Stomach (tissue), 8 donors: ENCODE measurements at regions not wholly inside any gene's neighbourhood (a gene's known extent, or its start where the extent isn't known, plus 50 kb on each side); places are given as distances from the start of the nearest gene placed in this dataset.

Source experiments
- DNase-seq, 2 donors: peaks; one replicate each; pipeline versions ENCODE4 v3.0.0 to v3.0.0-alpha.2; 2013 to 2019
- H3K27ac ChIP-seq, 5 donors: fragments of 200-600 bp in 4 of 5; sonication (generic) in 4 of 5; one replicate each; pipeline ENCODE4 v1.5.1; 2013 to 2019; ENCODE audit warnings: mild to moderate bottlenecking in 1 of 5, moderate library complexity in 1 of 5
- H3K27me3 ChIP-seq, 3 donors: fragments of 200-600 bp; sonication (generic); one replicate each; pipeline ENCODE4 v1.5.1; 2017 to 2019; ENCODE audit warnings: mixed run types in 1 of 3
- H3K36me3 ChIP-seq, 4 donors: fragments of 200-600 bp; sonication (generic); 1 replicate in 3 of 4; 2 replicates in 1 of 4; pipeline ENCODE4 v1.5.1; 2016 to 2019
- H3K4me1 ChIP-seq, 4 donors: fragments of 200-600 bp; sonication (generic); one replicate each; pipeline ENCODE4 v1.5.1; 2016 to 2019
- H3K4me3 ChIP-seq, 4 donors: fragments of 200-600 bp; sonication (generic) in 3 of 4; one replicate each; pipeline ENCODE4 v1.5.1; 2016 to 2019; ENCODE audit warnings: mild to moderate bottlenecking in 1 of 4
- H3K9me3 ChIP-seq, 4 donors: fragments of 200-600 bp; sonication (generic); one replicate each; pipeline ENCODE4 v1.5.1; 2016 to 2019
- CTCF ChIP-seq, 7 experiments: fragments of 450-650 bp in 4 of 7; fragments of 200-600 bp in 3 of 7; sonication (generic) in 3 of 7; IDR thresholded peaks; one replicate each; pipeline ENCODE4 v1.5.1; 2016 to 2019; ENCODE audit warnings: antibody characterized with exemption in 7 of 7, control low read depth in 2 of 7, mild to moderate bottlenecking in 1 of 7
- EP300 ChIP-seq: sonication (generic); formaldehyde crosslinking; IDR thresholded peaks from one replicate; pipeline ENCODE4 v1.6.1; 2017; ENCODE audit warnings: antibody characterized with exemption
- POLR2A ChIP-seq, 4 donors: fragments of 450-650 bp; IDR thresholded peaks; one replicate each; pipeline ENCODE4 v1.6.1; 2016; ENCODE audit warnings: antibody characterized with exemption in 4 of 4, control low read depth in 2 of 4, mild to moderate bottlenecking in 1 of 4, moderate library complexity in 1 of 4
- POLR2AphosphoS5 ChIP-seq, 3 donors: sonication (generic); formaldehyde crosslinking; IDR thresholded peaks; one replicate each; pipeline ENCODE4 v1.6.1; 2016; ENCODE audit warnings: antibody characterized with exemption in 3 of 3
- WGBS, 5 donors: extraction: QIAGEN DNeasy Blood & Tissue Kit in 3 of 5; methylation state at CpG; one replicate each; pipeline versions ENCODE4 v1.1.5 to v1.1.7; 2013 to 2018; 5-methylcytosine and 5-hydroxymethylcytosine counted together
- intact Hi-C: fragments of 100-400 bp; cut with DNase I; formaldehyde crosslinking; loops from one replicate; pipeline ENCODE4 v1.15.1; 2023; ENCODE audit warnings: low total_unique reads
- donor health status: healthy with polysubstance abuse.
- donor health status: Bipolar disorder and iron deficiency.
- donor health status: healthy.

- no peak overlapping the region for H3K4me3 ChIP-seq
- 84 to 92% (median 85%) methylated on average over 4 of the region's 4 CpGs for WGBS, 5 donors
- no peaks in the 10 kb centered on the region for H3K9me3 ChIP-seq
- H3K27ac ChIP-seq = no peak overlapping the region
- no peaks in the 10 kb centered on the region for H3K27me3 ChIP-seq
- peaks cover 8 to 30% (median 16%) of the 10 kb centered on the region in 4 donors for H3K4me1 ChIP-seq
- H3K36me3 ChIP-seq = no peaks in the 10 kb centered on the region
- TF ChIP-seq CTCF (IDR thresholded peaks at IDR 0.05) (no peak), POLR2AphosphoS5 (IDR thresholded peaks at IDR 0.05) (no peak), POLR2A (IDR thresholded peaks at IDR 0.05) (no peak), EP300 (no peak)
- intact Hi-C loops = no loop called here
- no peak for DNase-seq
Measured at GRCh38 chr18:46416706-46417638, 240.0 kb downstream of the LOXHD1 start.

- peak in 1 of 2 donors; percentile 51 for DNase-seq
- intact Hi-C loops = no loop called here
- Histone ChIP-seq H3K36me3 (no peaks in the 10 kb centered on the region), H3K27ac (peak overlapping the region in 2 of 5 donors; percentile 8 to 38), H3K4me1 (peaks cover 0 to 12% (median under 1%) of the 10 kb centered on the region in 4 donors), H3K27me3 (no peaks in the 10 kb centered on the region), H3K9me3 (no peaks in the 10 kb centered on the region), H3K4me3 (no peak overlapping the region)
- TF ChIP-seq POLR2AphosphoS5 (IDR thresholded peaks at IDR 0.05) = peak in 1 of 3 donors; percentile 54
- no peak for TF ChIP-seq POLR2A (IDR thresholded peaks at IDR 0.05)
- 24 to 52% (median 45%) methylated on average over 5 of the region's 5 CpGs for WGBS, 5 donors
Measured at GRCh38 chr18:46418663-46419260, 238.3 kb downstream of the LOXHD1 start.

- no peak for DNase-seq
- Histone ChIP-seq H3K9me3 (no peaks in the 10 kb centered on the region), H3K27ac (peak overlapping the region in 3 of 5 donors; percentile 8 to 45 (median 38)), H3K27me3 (peaks cover 0 to 6% (median 0%) of the 10 kb centered on the region in 3 donors), H3K36me3 (no peaks in the 10 kb centered on the region), H3K4me3 (no peak overlapping the region), H3K4me1 (peaks cover 0 to 8% (median 0%) of the 10 kb centered on the region in 4 donors)
- 68 to 77% (median 75%) methylated on average over 12 of the region's 12 CpGs for WGBS, 5 donors
- intact Hi-C loops = no loop called here
- TF ChIP-seq POLR2AphosphoS5 (IDR thresholded peaks at IDR 0.05) (no peak), CTCF (IDR thresholded peaks at IDR 0.05) (no peak), EP300 (no peak), POLR2A (IDR thresholded peaks at IDR 0.05) (no peak)
Measured at GRCh38 chr18:46419391-46420141, 237.5 kb downstream of the LOXHD1 start.

GRCh38 chr18:46421973-46422551 is 235.0 kb downstream of the LOXHD1 start:
- Histone ChIP-seq H3K4me1 (peaks cover 0 to 8% (median 0%) of the 10 kb centered on the region in 4 donors), H3K9me3 (no peaks in the 10 kb centered on the region), H3K4me3 (no peak overlapping the region), H3K27ac (no peak overlapping the region), H3K27me3 (peaks cover 0 to 7% (median 0%) of the 10 kb centered on the region in 3 donors), H3K36me3 (no peaks in the 10 kb centered on the region)
- intact Hi-C loops = no loop called here
- no peak for DNase-seq
- 67 to 77% (median 72%) methylated on average over 7 of the region's 7 CpGs for WGBS, 5 donors
- TF ChIP-seq POLR2A (IDR thresholded peaks at IDR 0.05) (no peak), CTCF (IDR thresholded peaks at IDR 0.05) (no peak), POLR2AphosphoS5 (IDR thresholded peaks at IDR 0.05) (no peak), EP300 (no peak)
